ENCODE measurements at regions not wholly inside any gene's neighbourhood (a gene's known extent, or its start where the extent isn't known, plus 50 kb on each side); places are given as distances from the start of the nearest gene placed in this dataset.

DNA sequence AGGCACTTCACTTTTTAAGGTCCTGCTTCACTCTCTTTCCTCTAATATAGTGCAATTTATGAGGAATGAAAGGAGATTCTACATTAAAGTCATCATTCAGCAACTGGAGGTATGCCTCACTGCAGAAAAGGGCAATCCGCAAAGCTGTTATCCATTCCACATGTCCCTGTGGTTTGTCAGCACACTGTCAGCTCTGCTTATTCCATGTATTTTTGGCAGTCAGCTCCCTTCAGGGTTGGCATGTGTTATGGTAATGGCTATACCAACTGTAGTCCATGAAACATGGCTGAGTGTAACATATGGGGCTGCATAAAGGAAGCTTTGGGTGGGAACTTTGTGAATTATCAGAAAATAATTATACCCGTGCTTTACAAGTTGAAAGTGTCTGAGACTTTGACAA lies 154.1 kb downstream of the GALC start:
- TF ChIP-seq, protein P1, sequence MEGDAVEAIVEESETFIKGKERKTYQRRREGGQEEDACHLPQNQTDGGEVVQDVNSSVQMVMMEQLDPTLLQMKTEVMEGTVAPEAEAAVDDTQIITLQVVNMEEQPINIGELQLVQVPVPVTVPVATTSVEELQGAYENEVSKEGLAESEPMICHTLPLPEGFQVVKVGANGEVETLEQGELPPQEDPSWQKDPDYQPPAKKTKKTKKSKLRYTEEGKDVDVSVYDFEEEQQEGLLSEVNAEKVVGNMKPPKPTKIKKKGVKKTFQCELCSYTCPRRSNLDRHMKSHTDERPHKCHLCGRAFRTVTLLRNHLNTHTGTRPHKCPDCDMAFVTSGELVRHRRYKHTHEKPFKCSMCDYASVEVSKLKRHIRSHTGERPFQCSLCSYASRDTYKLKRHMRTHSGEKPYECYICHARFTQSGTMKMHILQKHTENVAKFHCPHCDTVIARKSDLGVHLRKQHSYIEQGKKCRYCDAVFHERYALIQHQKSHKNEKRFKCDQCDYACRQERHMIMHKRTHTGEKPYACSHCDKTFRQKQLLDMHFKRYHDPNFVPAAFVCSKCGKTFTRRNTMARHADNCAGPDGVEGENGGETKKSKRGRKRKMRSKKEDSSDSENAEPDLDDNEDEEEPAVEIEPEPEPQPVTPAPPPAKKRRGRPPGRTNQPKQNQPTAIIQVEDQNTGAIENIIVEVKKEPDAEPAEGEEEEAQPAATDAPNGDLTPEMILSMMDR (conservative IDR thresholded peaks at IDR 0.05; ENCODE audit: low read depth, low read length), result no peak
- TF ChIP-seq EZH2 (IDR thresholded peaks at IDR 0.05; ENCODE audit: borderline replicate concordance, low read depth, low read length, poor library complexity, severe bottlenecking), result no peak
